Right lobe of liver (tissue), 6 donors: ENCODE measurements at regions not wholly inside any gene's neighbourhood (a gene's known extent, or its start where the extent isn't known, plus 50 kb on each side); places are given as distances from the start of the nearest gene placed in this dataset.
"Not testable (repeated sequence)": the region's sequence is repeated elsewhere in the genome, so short reads cannot be mapped to it uniquely, and the experiment has no call there.

Experiments used
- ATAC-seq, 4 donors: fragments of 200-7000 bp; cut with Tn5 transposase; one replicate each; pipeline ENCODE4 v1.9.1; 2020; ENCODE audit warnings: mild to moderate bottlenecking in 4 of 4, moderate library complexity in 4 of 4
- DNase-seq, 3 donors: peaks; one replicate each; pipeline ENCODE4 v3.0.0-alpha.2; 2020
- H3K27ac ChIP-seq, 3 donors: fragments of 200-600 bp; one replicate each; pipeline ENCODE4 v1.8.0; 2022
- H3K27me3 ChIP-seq, 2 donors: fragments of 200-600 bp; one replicate each; pipeline ENCODE4 v1.8.0; 2022
- H3K36me3 ChIP-seq, 4 donors: fragments of 200-600 bp; sonication (generic) in 1 of 4; one replicate each; pipeline versions ENCODE4 v1.5.1 to v1.8.0; 2017 to 2022; ENCODE audit warnings: control low read depth in 1 of 4
- H3K4me1 ChIP-seq, 4 donors: fragments of 200-600 bp; sonication (generic) in 1 of 4; one replicate each; pipeline versions ENCODE4 v1.5.1 to v1.8.0; 2017 to 2022; ENCODE audit warnings: control low read depth in 1 of 4
- H3K4me3 ChIP-seq, 3 donors: fragments of 200-600 bp; one replicate each; pipeline ENCODE4 v1.8.0; 2022
- H3K9me3 ChIP-seq, 4 donors: fragments of 200-600 bp; sonication (generic) in 1 of 4; one replicate each; pipeline versions ENCODE4 v1.5.1 to v1.8.0; 2017 to 2022; ENCODE audit warnings: control low read depth in 1 of 4
- POLR2A ChIP-seq: fragments of 450-650 bp; IDR thresholded peaks from one replicate; pipeline ENCODE4 v1.6.1; 2017; ENCODE audit warnings: antibody characterized with exemption, mild to moderate bottlenecking
- WGBS: methylation state at CpG from one replicate; pipeline ENCODE4 v1.1.6; 2018; ENCODE audit warnings: low coverage, low lambda C conversion rate; ENCODE audit not compliant: insufficient coverage; ENCODE audit errors: missing lambda C conversion rate; 5-methylcytosine and 5-hydroxymethylcytosine counted together
- intact Hi-C, 2 donors: fragments of 100-400 bp; cut with DNase I; formaldehyde crosslinking; loops; one replicate each; pipeline versions ENCODE4 v1.11.2 to v1.14.1; 2022
- TF ChIP-seq, protein P1 (sequence below), 4 donors: fragments of 200-600 bp in 3 of 4; fragments of 450-650 bp in 1 of 4; IDR thresholded peaks; one replicate each; pipeline versions ENCODE4 v1.5.1 to v1.8.0; 2016 to 2022; ENCODE audit warnings: antibody characterized with exemption in 4 of 4, mild to moderate bottlenecking in 2 of 4
- donor health status: DM: no; HTN: yes; CAD: no.
- donor health status: DM: no; HTN: no; CAD: no.
- donor health status: DM: no; HTN: no; CAD: no.
- donor health status: DM: no; HTN: yes; CAD: no.
- donor health status: DM: no; HTN: yes; CAD: no.

DNA sequence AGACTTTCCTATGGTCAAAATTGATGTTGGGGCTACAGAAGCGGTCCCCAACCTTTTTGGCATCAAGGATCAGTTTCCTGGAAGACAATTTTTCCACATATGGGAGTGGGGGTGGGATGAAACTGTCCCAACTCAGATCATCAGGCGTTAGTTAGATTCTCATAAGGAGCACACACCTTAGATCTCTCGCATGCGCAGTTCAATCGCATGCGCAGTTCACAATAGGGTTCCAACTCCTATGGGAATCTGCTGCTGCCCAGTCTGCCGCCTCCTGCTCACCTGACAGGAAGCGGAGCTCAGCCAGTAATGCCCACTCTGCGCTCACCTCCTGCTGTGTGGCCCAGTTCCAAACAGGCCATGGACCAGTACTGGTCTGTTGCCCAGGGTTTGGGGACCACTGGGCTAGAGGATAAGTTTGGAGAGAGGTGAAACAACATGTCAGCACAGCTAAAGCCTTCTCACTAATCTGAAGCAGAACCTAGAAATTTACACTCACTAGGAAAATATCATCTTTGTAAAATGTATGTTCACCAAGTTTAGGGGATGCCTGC is 410.8 kb upstream of the ZNF804A start:
- TF ChIP-seq, protein P1, sequence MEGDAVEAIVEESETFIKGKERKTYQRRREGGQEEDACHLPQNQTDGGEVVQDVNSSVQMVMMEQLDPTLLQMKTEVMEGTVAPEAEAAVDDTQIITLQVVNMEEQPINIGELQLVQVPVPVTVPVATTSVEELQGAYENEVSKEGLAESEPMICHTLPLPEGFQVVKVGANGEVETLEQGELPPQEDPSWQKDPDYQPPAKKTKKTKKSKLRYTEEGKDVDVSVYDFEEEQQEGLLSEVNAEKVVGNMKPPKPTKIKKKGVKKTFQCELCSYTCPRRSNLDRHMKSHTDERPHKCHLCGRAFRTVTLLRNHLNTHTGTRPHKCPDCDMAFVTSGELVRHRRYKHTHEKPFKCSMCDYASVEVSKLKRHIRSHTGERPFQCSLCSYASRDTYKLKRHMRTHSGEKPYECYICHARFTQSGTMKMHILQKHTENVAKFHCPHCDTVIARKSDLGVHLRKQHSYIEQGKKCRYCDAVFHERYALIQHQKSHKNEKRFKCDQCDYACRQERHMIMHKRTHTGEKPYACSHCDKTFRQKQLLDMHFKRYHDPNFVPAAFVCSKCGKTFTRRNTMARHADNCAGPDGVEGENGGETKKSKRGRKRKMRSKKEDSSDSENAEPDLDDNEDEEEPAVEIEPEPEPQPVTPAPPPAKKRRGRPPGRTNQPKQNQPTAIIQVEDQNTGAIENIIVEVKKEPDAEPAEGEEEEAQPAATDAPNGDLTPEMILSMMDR (IDR thresholded peaks at IDR 0.05) = no peak
- TF ChIP-seq POLR2A = no peak

DNA sequence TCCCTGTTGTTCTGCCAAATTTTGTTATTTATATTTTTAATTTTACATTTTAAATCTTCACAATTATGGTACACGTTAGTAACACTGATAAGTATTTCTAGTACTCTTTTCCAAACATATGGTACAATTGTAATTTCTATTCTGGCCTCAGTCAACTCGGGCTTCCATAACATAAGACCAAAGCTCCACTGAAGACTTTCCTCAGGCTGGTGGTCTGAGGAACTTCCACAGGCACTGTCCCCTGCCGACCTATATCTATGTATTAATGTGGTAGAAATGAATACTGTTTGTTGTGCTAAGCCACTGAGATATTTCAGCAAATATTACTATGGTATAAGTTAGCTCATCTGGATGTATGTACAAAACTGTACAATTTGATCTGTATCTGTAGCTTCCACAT is 407.6 kb upstream of the ZNF804A start:
- H3K4me3 ChIP-seq = no peak overlapping the region
- DNase-seq (no peak), ATAC-seq (no peak)
- no peaks in the 10 kb centered on the region for H3K4me1 ChIP-seq
- H3K27ac ChIP-seq = no peak overlapping the region
- no peaks in the 10 kb centered on the region for H3K27me3 ChIP-seq
- no peaks in the 10 kb centered on the region for H3K9me3 ChIP-seq
- intact Hi-C loops = no loop called here
- H3K36me3 ChIP-seq = no peaks in the 10 kb centered on the region
- WGBS = 48% methylated on average over 3 of the region's 3 CpGs
- no peak for TF ChIP-seq POLR2A
- TF ChIP-seq, protein P1 (IDR thresholded peaks at IDR 0.05) = no peak

More for the DNA sequence above, 410.8 kb upstream of the ZNF804A start:
- Histone ChIP-seq H3K27me3 (no peaks in the 10 kb centered on the region), H3K4me1 (no peaks in the 10 kb centered on the region), H3K27ac (no peak overlapping the region), H3K36me3 (no peaks in the 10 kb centered on the region), H3K4me3 (no peak overlapping the region), H3K9me3 (no peaks in the 10 kb centered on the region)
- peak in 1 of 3 donors; percentile 30 for DNase-seq
- no peak for ATAC-seq
- intact Hi-C loops = no loop called here
- 70% methylated on average over 2 of the region's 9 CpGs for WGBS

DNA sequence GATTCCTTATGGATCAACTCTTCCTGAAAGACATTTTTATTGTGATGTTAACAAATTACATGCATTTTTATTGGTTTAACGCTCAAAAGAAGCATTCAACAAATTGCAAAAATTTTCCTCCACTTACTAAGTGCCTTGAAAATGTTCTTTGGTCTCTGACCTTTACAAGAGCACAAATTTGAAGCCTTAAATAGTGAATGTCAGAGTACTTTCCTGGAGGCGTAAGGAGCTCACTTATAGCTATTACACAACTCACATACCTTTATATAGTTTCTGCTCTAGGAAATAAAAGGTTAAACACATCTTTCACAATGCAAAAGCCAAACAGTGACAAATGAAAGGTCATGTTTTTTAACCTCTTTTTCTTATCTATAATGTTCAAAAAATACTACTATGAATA is 405.7 kb upstream of the ZNF804A start:
- TF ChIP-seq, protein P1 (IDR thresholded peaks at IDR 0.05) = no peak
- TF ChIP-seq POLR2A = no peak
- H3K4me3 ChIP-seq = no peak overlapping the region
- no peaks in the 10 kb centered on the region for H3K36me3 ChIP-seq
- no peaks in the 10 kb centered on the region for H3K4me1 ChIP-seq
- ATAC-seq (no peak), DNase-seq (no peak)
- intact Hi-C loops = no loop called here
- no peaks in the 10 kb centered on the region for H3K27me3 ChIP-seq
- H3K27ac ChIP-seq = no peak overlapping the region
- 70% methylated on average over 2 of the region's 2 CpGs for WGBS
- H3K9me3 ChIP-seq = no peaks in the 10 kb centered on the region

DNA sequence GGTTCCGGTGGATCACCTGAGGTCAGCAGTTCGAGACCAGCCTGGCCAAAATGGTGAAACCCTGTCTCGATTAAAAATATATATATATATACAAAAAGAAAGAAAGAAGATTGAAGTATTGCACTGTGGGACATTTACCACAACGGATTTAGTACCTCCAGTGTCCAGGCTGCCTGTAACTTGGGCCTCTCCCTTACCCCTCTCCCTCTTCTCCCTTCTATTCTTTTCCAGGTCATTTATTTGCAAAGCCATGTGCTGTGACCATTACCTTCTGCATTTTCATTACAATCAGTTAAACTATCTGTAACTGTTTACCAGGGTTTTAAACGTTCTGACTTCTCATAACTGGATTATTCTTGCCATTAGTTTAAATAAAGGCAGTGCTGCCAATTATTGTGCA is 400.9 kb upstream of the ZNF804A start:
- DNase-seq (no peak), ATAC-seq (no peak)
- Histone ChIP-seq H3K27ac (no peak overlapping the region), H3K4me3 (no peak overlapping the region), H3K9me3 (no peaks in the 10 kb centered on the region), H3K4me1 (no peaks in the 10 kb centered on the region), H3K27me3 (no peaks in the 10 kb centered on the region), H3K36me3 (no peaks in the 10 kb centered on the region)
- intact Hi-C loops = no loop called here
- TF ChIP-seq, protein P1 (IDR thresholded peaks at IDR 0.05) = no peak
- no peak for TF ChIP-seq POLR2A
- 57% methylated on average over 4 of the region's 5 CpGs for WGBS

DNA sequence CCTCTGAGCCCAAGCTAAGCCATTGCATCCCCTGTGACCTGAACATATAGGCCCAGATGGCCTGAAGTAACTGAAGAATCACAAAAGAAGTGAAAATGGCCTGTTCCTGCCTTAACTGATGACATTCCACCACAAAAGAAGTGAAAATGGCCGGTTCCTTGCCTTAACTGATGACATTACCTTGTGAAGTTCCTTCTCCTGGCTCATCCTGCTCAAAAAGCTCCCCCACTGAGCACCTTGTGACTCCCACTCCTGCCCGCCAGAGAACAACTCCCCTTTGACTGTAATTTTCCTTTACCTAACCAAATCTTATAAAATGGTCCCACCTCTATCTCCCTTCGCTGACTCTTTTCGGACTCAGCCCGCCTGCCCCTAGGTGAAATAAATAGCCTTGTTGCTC is 399.5 kb upstream of the ZNF804A start:
- H3K4me1 ChIP-seq, H3K36me3 ChIP-seq, DNase-seq, H3K27ac ChIP-seq, H3K4me3 ChIP-seq, ATAC-seq, H3K27me3 ChIP-seq, intact Hi-C loops, H3K9me3 ChIP-seq: not testable (repeated sequence)
- 100% methylated on average over 4 of the region's 5 CpGs for WGBS
